H1 (cell line): ENCODE measurements at regions not wholly inside any gene's neighbourhood (a gene's known extent, or its start where the extent isn't known, plus 50 kb on each side); places are given as distances from the start of the nearest gene placed in this dataset.

Experiments used
- CTCF ChIA-PET: fragments of 300-600 bp; sonication (Branson Sonifier 250); formaldehyde crosslinking; loops from one replicate; lab custom pipeline; 2021; ENCODE audit not compliant: partially characterized antibody; lab: Charles Lee
- POLR2A ChIA-PET: fragments of 300-600 bp; sonication (Branson Sonifier 250); formaldehyde crosslinking; loops from one replicate; lab custom pipeline; 2021; ENCODE audit warnings: inconsistent platforms; ENCODE audit not compliant: partially characterized antibody; lab: Charles Lee
- DNase-seq, 2 experiments: peaks; one replicate each; pipeline versions ENCODE4 v3.0.0 to v3.0.0-alpha.2; 2010 to 2022; ENCODE audit warnings: low spot score in 2 of 2, low read depth in 1 of 2, mixed read lengths in 1 of 2
- FAIRE-seq: peaks from 2 replicates; lab custom pipeline; 2011; peaks lifted over from hg19 to GRCh38; lab: Jason Lieb, UNC
- H2AFZ ChIP-seq: 2 replicates; pipeline ENCODE4 v1.8.1; 2012; ENCODE audit warnings: low read length, inconsistent platforms
- H2AK5ac ChIP-seq: 2 replicates; pipeline ENCODE4 v1.6.1; 2013; ENCODE audit warnings: low read depth, low read length
- H2BK120ac ChIP-seq: replicated peaks from 2 replicates; pipeline ENCODE3; 2013; ENCODE audit warnings: low read depth, low read length, inconsistent platforms
- H2BK12ac ChIP-seq: 2 replicates; pipeline ENCODE4 v1.6.1; 2013; ENCODE audit warnings: low read depth, low read length
- H2BK15ac ChIP-seq: 2 replicates; pipeline ENCODE4 v1.6.1; 2013; ENCODE audit warnings: low read length
- H2BK20ac ChIP-seq: 2 replicates; pipeline ENCODE4 v1.6.1; 2013; ENCODE audit warnings: low read length
- H2BK5ac ChIP-seq: 2 replicates; pipeline ENCODE4 v1.6.1; 2013; ENCODE audit warnings: low read depth, low read length
- H3K14ac ChIP-seq: 2 replicates; pipeline ENCODE4 v1.6.1; 2013; ENCODE audit warnings: inconsistent platforms; ENCODE audit not compliant: insufficient read length
- H3K18ac ChIP-seq: 2 replicates; pipeline ENCODE4 v1.6.1; 2013; ENCODE audit warnings: low read length; ENCODE audit errors: extremely low read depth
- H3K23ac ChIP-seq: 2 replicates; pipeline ENCODE4 v1.6.1; 2013; ENCODE audit warnings: inconsistent platforms; ENCODE audit not compliant: insufficient read length
- H3K23me2 ChIP-seq: 2 replicates; pipeline ENCODE4 v1.6.1; 2013; ENCODE audit warnings: low read depth, low read length
- H3K27ac ChIP-seq: 2 replicates; pipeline ENCODE4 v1.6.1; 2011; ENCODE audit warnings: low read depth, low read length, inconsistent platforms
- H3K27me3 ChIP-seq, 4 experiments: replicated peaks in 1 of 4; 1 replicate in 1 of 4; 2 replicates in 3 of 4; pipeline versions ENCODE4 v1.6.1 to v1.8.1; 2011 to 2013; ENCODE audit warnings: low read length in 3 of 4, mild to moderate bottlenecking in 3 of 4, inconsistent platforms in 2 of 4, mixed read lengths in 2 of 4, moderate library complexity in 1 of 4; ENCODE audit not compliant: control insufficient read depth in 3 of 4, insufficient read depth in 3 of 4; ENCODE audit errors: extremely low read depth in 1 of 4
- H3K36me3 ChIP-seq, 4 experiments: 2 replicates each; pipeline versions ENCODE4 v1.6.1 to v1.8.1; 2011 to 2013; ENCODE audit warnings: mild to moderate bottlenecking in 4 of 4, low read length in 3 of 4, moderate library complexity in 2 of 4, control low read depth in 1 of 4, inconsistent platforms in 1 of 4; ENCODE audit not compliant: insufficient read depth in 4 of 4, control insufficient read depth in 2 of 4
- H3K4ac ChIP-seq: replicated peaks from 2 replicates; pipeline ENCODE3; 2013; ENCODE audit warnings: low read length, low read depth, mixed read lengths, inconsistent platforms; ENCODE audit not compliant: insufficient read length
- H3K4me1 ChIP-seq, 4 experiments: replicated peaks in 1 of 4; 1 replicate in 1 of 4; 2 replicates in 3 of 4; pipeline versions ENCODE4 v1.6.1 to v1.8.1; 2011 to 2013; ENCODE audit warnings: low read length in 3 of 4, inconsistent platforms in 2 of 4, mixed read lengths in 1 of 4; ENCODE audit not compliant: insufficient read depth in 4 of 4, control insufficient read depth in 3 of 4
- H3K4me2 ChIP-seq, 2 experiments: 2 replicates each; pipeline versions ENCODE4 v1.6.1 to v1.8.1; 2011 to 2013; ENCODE audit warnings: low read depth in 2 of 2, low read length in 2 of 2, control low read depth in 1 of 2, inconsistent platforms in 1 of 2, mild to moderate bottlenecking in 1 of 2; ENCODE audit not compliant: insufficient read depth in 1 of 2
- H3K4me3 ChIP-seq, 4 experiments: fragments of 200-600, 300-600 bp in 1 of 4; sonication (generic), shearing (Covaris generic), sonication (Bioruptor Twin) in 1 of 4; 2 replicates each; pipeline versions ENCODE4 v1.5.1 to v1.8.1; 2011 to 2016; ENCODE audit warnings: low read length in 4 of 4, low read depth in 3 of 4, control low read depth in 2 of 4, inconsistent platforms in 2 of 4, mild to moderate bottlenecking in 2 of 4, mixed read lengths in 1 of 4, moderate library complexity in 1 of 4; ENCODE audit not compliant: insufficient read depth in 2 of 4; ENCODE audit errors: extremely low read depth in 1 of 4
- H3K56ac ChIP-seq: replicated peaks from 2 replicates; pipeline ENCODE3; 2013; ENCODE audit warnings: low read depth, mild to moderate bottlenecking, mixed read lengths, low read length, inconsistent platforms; ENCODE audit not compliant: insufficient read length
- H3K79me1 ChIP-seq: 2 replicates; pipeline ENCODE4 v1.6.1; 2013; ENCODE audit warnings: low read depth, low read length, control low read depth
- H3K79me2 ChIP-seq, 2 experiments: 2 replicates each; pipeline versions ENCODE4 v1.6.1 to v1.8.1; 2012 to 2013; ENCODE audit warnings: low read length in 2 of 2, mild to moderate bottlenecking in 2 of 2, inconsistent platforms in 1 of 2; ENCODE audit not compliant: insufficient read depth in 2 of 2, control insufficient read depth in 1 of 2
- H3K9ac ChIP-seq, 4 experiments: replicated peaks in 1 of 4; 1 replicate in 1 of 4; 2 replicates in 3 of 4; pipeline versions ENCODE4 v1.6.1 to v1.8.1; 2011 to 2013; ENCODE audit warnings: low read depth in 3 of 4, low read length in 3 of 4, control low read depth in 2 of 4, mild to moderate bottlenecking in 2 of 4, moderate library complexity in 2 of 4, inconsistent platforms in 1 of 4; ENCODE audit errors: extremely low read depth in 1 of 4
- H3K9me3 ChIP-seq, 2 experiments: 2 replicates each; pipeline versions ENCODE4 v1.6.1 to v1.8.1; 2012 to 2013; ENCODE audit warnings: mild to moderate bottlenecking in 2 of 2, moderate library complexity in 2 of 2, control low read depth in 1 of 2, inconsistent platforms in 1 of 2, low read depth in 1 of 2, low read length in 1 of 2, mixed read lengths in 1 of 2; ENCODE audit not compliant: insufficient read depth in 2 of 2
- H4K20me1 ChIP-seq, 2 experiments: replicated peaks in 1 of 2; 2 replicates each; pipeline versions ENCODE3 to v1.8.1; 2011 to 2013; ENCODE audit warnings: inconsistent platforms in 2 of 2, low read length in 2 of 2, mild to moderate bottlenecking in 1 of 2; ENCODE audit not compliant: insufficient read depth in 2 of 2, control insufficient read depth in 1 of 2
- H4K5ac ChIP-seq: 2 replicates; pipeline ENCODE4 v1.6.1; 2013; ENCODE audit warnings: low read length, low read depth, mixed read lengths, inconsistent platforms; ENCODE audit not compliant: insufficient read length
- H4K8ac ChIP-seq: 2 replicates; pipeline ENCODE4 v1.8.0; 2013; ENCODE audit warnings: mild to moderate bottlenecking, moderate library complexity, low read length, inconsistent platforms; ENCODE audit not compliant: insufficient read depth; ENCODE audit errors: extremely low read depth
- H4K91ac ChIP-seq: replicated peaks from 2 replicates; pipeline ENCODE3; 2013; ENCODE audit warnings: low read length, mixed read lengths, inconsistent platforms; ENCODE audit not compliant: insufficient read length
- BRCA1 ChIP-seq: IDR thresholded peaks from 2 replicates; pipeline ENCODE4 v1.6.1; 2012; ENCODE audit warnings: low read depth, low read length, improper control_type of control experiment
- CEBPB ChIP-seq: IDR thresholded peaks from 2 replicates; pipeline ENCODE4 v1.6.1; 2012; ENCODE audit warnings: low read depth, low read length
- EP300 ChIP-seq, 2 experiments: IDR thresholded peaks; 1 replicate in 1 of 2; 2 replicates in 1 of 2; pipeline ENCODE4 v1.6.1; 2011 to 2012; ENCODE audit warnings: low read depth in 2 of 2, low read length in 2 of 2, mild to moderate bottlenecking in 2 of 2, borderline replicate concordance in 1 of 2, inconsistent platforms in 1 of 2, moderate library complexity in 1 of 2
- SIN3A ChIP-seq, 2 experiments: IDR thresholded peaks in 1 of 2; conservative IDR thresholded peaks in 1 of 2; 2 replicates each; pipeline ENCODE4 v1.6.1; 2011 to 2012; ENCODE audit warnings: low read length in 2 of 2, improper control_type of control experiment in 1 of 2, low read depth in 1 of 2, mild to moderate bottlenecking in 1 of 2
- WGBS, 2 experiments: shearing (Covaris generic) in 1 of 2; methylation state at CpG; one replicate each; pipeline versions ENCODE4 v1.1.6 to v1.1.7; 2013 to 2015; ENCODE audit warnings: low lambda C conversion rate in 2 of 2, mixed read lengths in 2 of 2, inconsistent platforms in 1 of 2, low coverage in 1 of 2, missing lambda C conversion rate in 1 of 2; ENCODE audit not compliant: insufficient replicate concordance in 2 of 2, insufficient coverage in 1 of 2, insufficient read length in 1 of 2; ENCODE audit errors: extremely low coverage in 1 of 2, missing lambda C conversion rate in 1 of 2; 5-methylcytosine and 5-hydroxymethylcytosine counted together
- TF ChIP-seq, protein P1 (sequence below): IDR thresholded peaks from 2 replicates; pipeline ENCODE4 v1.6.1; 2011; ENCODE audit warnings: low read depth, mild to moderate bottlenecking, low read length; ENCODE audit not compliant: insufficient read depth

DNA sequence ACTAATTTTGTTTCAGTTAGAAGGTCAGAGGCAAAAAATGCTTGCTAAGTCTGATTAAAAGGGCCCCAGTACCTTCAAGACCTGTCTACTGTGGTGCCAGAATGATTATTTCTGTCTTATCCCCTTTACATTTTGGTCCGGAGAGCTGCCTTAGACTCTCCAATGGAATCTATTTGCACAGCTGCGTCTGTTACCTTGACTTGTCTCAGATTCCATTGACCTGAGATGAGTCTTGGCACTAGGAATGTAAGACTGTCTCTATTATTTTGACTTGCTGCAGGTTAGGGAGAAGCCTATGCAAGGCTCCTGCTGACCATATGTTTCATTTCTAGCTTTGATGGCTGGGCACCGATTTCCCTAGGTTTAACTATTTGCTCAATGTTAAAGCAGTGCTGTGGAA is 457.6 kb downstream of the KCTD8 start:
- no peak for FAIRE-seq
- 81% methylated on average over 3 of the region's 3 CpGs; no CpG with 5 or more reads in 1 of the 2 experiments for WGBS, 2 experiments

More for the DNA sequence above, 457.6 kb downstream of the KCTD8 start:
- TF ChIP-seq EP300 (IDR thresholded peaks at IDR 0.05; ENCODE audit: borderline replicate concordance in 1 of 2, low read depth in 2 of 2, low read length in 2 of 2) (no peak), CEBPB (no peak), BRCA1 (no peak), SIN3A (conservative IDR thresholded peaks at IDR 0.05 in 1 of 2, IDR thresholded peaks at IDR 0.05 in 1 of 2; ENCODE audit: low read depth in 1 of 2, low read length in 2 of 2) (no peak)
- TF ChIP-seq, protein P1, sequence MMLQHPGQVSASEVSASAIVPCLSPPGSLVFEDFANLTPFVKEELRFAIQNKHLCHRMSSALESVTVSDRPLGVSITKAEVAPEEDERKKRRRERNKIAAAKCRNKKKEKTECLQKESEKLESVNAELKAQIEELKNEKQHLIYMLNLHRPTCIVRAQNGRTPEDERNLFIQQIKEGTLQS = no peak
- Histone ChIP-seq H3K56ac (no peak overlapping the region), H2BK15ac (no peak overlapping the region), H2BK20ac (no peak overlapping the region), H4K20me1 (no peaks in the 10 kb centered on the region), H3K9ac (no peak overlapping the region), H3K4ac (no peak overlapping the region), H2BK120ac (no peak overlapping the region), H3K14ac (no peak overlapping the region), H4K91ac (no peak overlapping the region), H3K4me3 (no peak overlapping the region), H3K18ac (no peak overlapping the region), H2AFZ (no peak overlapping the region), H3K4me1 (peaks cover 0 to 9% (median 3%) of the 10 kb centered on the region in 4 experiments; a peak in 3 of 7 replicates), H3K27me3 (no peaks in the 10 kb centered on the region), H2AK5ac (no peak overlapping the region), H3K9me3 (no peaks in the 10 kb centered on the region), H4K8ac (no peak overlapping the region), H2BK12ac (0 out of 2 replicates have a peak overlapping the region, but pooled peaks have one; percentile 17), H3K36me3 (no peaks in the 10 kb centered on the region), H3K23ac (no peak overlapping the region), H2BK5ac (no peak overlapping the region), H3K4me2 (no peak overlapping the region), H3K27ac (no peak overlapping the region), H3K23me2 (no peaks in the 10 kb centered on the region), H4K5ac (no peak overlapping the region), H3K79me1 (no peaks in the 10 kb centered on the region), H3K79me2 (no peaks in the 10 kb centered on the region)
- DNase-seq = no peak
- CTCF ChIA-PET = no interaction called here
- POLR2A ChIA-PET = no interaction called here
